ENCODE measurements at regions not wholly inside any gene's neighbourhood (a gene's known extent, or its start where the extent isn't known, plus 50 kb on each side); places are given as distances from the start of the nearest gene placed in this dataset.

GRCh38 chr1:91152331-91152730 is 130.5 kb upstream of the ZNF644 start:
- H3K4me1 ChIP-seq, result no peaks in the 10 kb centered on the region
- no peak overlapping the region for H3K4me3 ChIP-seq
- H3K27ac ChIP-seq, result no peak overlapping the region
- intact Hi-C loops (cut with DNase I), result no loop called here
- no peaks in the 10 kb centered on the region for H3K36me3 ChIP-seq
- H3K9me3 ChIP-seq, result no peaks in the 10 kb centered on the region
- WGBS, 2 donors, result 82 to 84% methylated on average over 5 of the region's 5 CpGs
- no peak for ATAC-seq
- DNase-seq, result no peak
- no peaks in the 10 kb centered on the region for H3K27me3 ChIP-seq
- TF ChIP-seq, protein P1, sequence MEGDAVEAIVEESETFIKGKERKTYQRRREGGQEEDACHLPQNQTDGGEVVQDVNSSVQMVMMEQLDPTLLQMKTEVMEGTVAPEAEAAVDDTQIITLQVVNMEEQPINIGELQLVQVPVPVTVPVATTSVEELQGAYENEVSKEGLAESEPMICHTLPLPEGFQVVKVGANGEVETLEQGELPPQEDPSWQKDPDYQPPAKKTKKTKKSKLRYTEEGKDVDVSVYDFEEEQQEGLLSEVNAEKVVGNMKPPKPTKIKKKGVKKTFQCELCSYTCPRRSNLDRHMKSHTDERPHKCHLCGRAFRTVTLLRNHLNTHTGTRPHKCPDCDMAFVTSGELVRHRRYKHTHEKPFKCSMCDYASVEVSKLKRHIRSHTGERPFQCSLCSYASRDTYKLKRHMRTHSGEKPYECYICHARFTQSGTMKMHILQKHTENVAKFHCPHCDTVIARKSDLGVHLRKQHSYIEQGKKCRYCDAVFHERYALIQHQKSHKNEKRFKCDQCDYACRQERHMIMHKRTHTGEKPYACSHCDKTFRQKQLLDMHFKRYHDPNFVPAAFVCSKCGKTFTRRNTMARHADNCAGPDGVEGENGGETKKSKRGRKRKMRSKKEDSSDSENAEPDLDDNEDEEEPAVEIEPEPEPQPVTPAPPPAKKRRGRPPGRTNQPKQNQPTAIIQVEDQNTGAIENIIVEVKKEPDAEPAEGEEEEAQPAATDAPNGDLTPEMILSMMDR (IDR thresholded peaks at IDR 0.05), result no peak

- Histone ChIP-seq H3K36me3 (no peaks in the 10 kb centered on the region), H3K27me3 (no peaks in the 10 kb centered on the region), H3K4me1 (no peaks in the 10 kb centered on the region), H3K9me3 (no peaks in the 10 kb centered on the region), H3K27ac (no peak overlapping the region), H3K4me3 (no peak overlapping the region)
- WGBS, 2 donors, result 88 to 92% methylated on average over 1 of the region's 1 CpG
- intact Hi-C loops (cut with DNase I), result no loop called here
- TF ChIP-seq, protein P1 (IDR thresholded peaks at IDR 0.05), result no peak
- DNase-seq (no peak), ATAC-seq (no peak)
Observed at GRCh38 chr1:91151702-91152101, 129.9 kb upstream of the ZNF644 start.

- WGBS, 2 donors, result 69 to 81% methylated on average over 3 of the region's 3 CpGs
- no peak for DNase-seq
- Histone ChIP-seq H3K27ac (no peak overlapping the region), H3K4me3 (no peak overlapping the region), H3K9me3 (no peaks in the 10 kb centered on the region), H3K27me3 (no peaks in the 10 kb centered on the region), H3K4me1 (no peaks in the 10 kb centered on the region), H3K36me3 (no peaks in the 10 kb centered on the region)
- intact Hi-C loops (cut with DNase I), result no loop called here
- TF ChIP-seq, protein P1 (IDR thresholded peaks at IDR 0.05), result no peak
- peak in 2 of 8 donors; percentile 17 to 79 for ATAC-seq
Observed at GRCh38 chr1:91148641-91149069, 126.8 kb upstream of the ZNF644 start.

DNA sequence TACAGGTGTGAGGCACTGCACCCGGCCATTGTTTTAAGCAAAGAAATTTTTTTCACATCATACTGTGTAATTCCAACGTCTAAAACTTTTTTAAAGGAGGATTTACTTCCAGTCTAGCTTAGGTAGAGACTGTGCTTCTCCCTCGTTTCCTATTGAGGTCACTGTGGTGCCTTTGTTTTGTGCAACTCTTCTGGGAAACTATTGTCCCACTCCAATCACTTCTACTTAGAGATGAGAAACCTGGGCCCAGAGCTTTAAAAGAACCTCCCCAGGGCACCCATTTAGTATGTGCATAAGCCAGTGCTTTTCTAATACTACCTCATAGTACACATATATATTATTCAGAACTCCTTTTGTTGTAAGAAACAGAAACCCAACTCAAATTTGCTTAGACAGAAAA is 120.0 kb upstream of the ZNF644 start:
- 52 to 56% methylated on average over 3 of the region's 3 CpGs for WGBS, 2 donors
- Histone ChIP-seq H3K27me3 (no peaks in the 10 kb centered on the region), H3K4me1 (no peaks in the 10 kb centered on the region), H3K36me3 (no peaks in the 10 kb centered on the region), H3K9me3 (no peaks in the 10 kb centered on the region), H3K4me3 (no peak overlapping the region), H3K27ac (no peak overlapping the region)
- ATAC-seq (no peak), DNase-seq (no peak)
- intact Hi-C loops (cut with DNase I), result no loop called here
- TF ChIP-seq, protein P1 (IDR thresholded peaks at IDR 0.05), result no peak

GRCh38 chr1:91138959-91139358 is 117.1 kb upstream of the ZNF644 start:
- no peak for ATAC-seq
- H3K4me1 ChIP-seq, result no peaks in the 10 kb centered on the region
- H3K27me3 ChIP-seq, result no peaks in the 10 kb centered on the region
- DNase-seq, result no peak
- intact Hi-C loops (cut with DNase I), result no loop called here
- WGBS, 2 donors, result 37 to 55% methylated on average over 3 of the region's 3 CpGs
- no peaks in the 10 kb centered on the region for H3K36me3 ChIP-seq
- no peak overlapping the region for H3K4me3 ChIP-seq
- TF ChIP-seq, protein P1 (IDR thresholded peaks at IDR 0.05), result no peak
- no peaks in the 10 kb centered on the region for H3K9me3 ChIP-seq
- no peak overlapping the region for H3K27ac ChIP-seq

Measured in heart right ventricle (tissue), 16 donors.